ES-I3 (cell line): ENCODE measurements at regions not wholly inside any gene's neighbourhood (a gene's known extent, or its start where the extent isn't known, plus 50 kb on each side); places are given as distances from the start of the nearest gene placed in this dataset.

Source experiments
- H3K36me3 ChIP-seq: 2 replicates; pipeline ENCODE4 v1.6.1; 2013; ENCODE audit warnings: mild to moderate bottlenecking, low read length, control low read depth, moderate library complexity; ENCODE audit not compliant: insufficient read depth
- H3K4me1 ChIP-seq: 2 replicates; pipeline ENCODE4 v1.6.1; 2013; ENCODE audit warnings: mild to moderate bottlenecking, control low read depth, low read length; ENCODE audit not compliant: insufficient read depth
- H3K9ac ChIP-seq: 2 replicates; pipeline ENCODE4 v1.6.1; 2013; ENCODE audit warnings: low read depth, mild to moderate bottlenecking, low read length, moderate library complexity
- H3K9me3 ChIP-seq: 2 replicates; pipeline ENCODE4 v1.6.1; 2013; ENCODE audit warnings: mild to moderate bottlenecking, low read length, moderate library complexity; ENCODE audit not compliant: control insufficient read depth, insufficient read depth

GRCh38 chr18:44458777-44459176 is 221.9 kb upstream of the SETBP1 start:
- H3K9me3 ChIP-seq, result no peaks in the 10 kb centered on the region
- H3K36me3 ChIP-seq, result no peaks in the 10 kb centered on the region
- no peaks in the 10 kb centered on the region for H3K4me1 ChIP-seq
- H3K9ac ChIP-seq, result no peak overlapping the region

GRCh38 chr18:44464398-44465180 is 216.1 kb upstream of the SETBP1 start:
- H3K4me1 ChIP-seq, result no peaks in the 10 kb centered on the region
- H3K36me3 ChIP-seq, result no peaks in the 10 kb centered on the region
- no peak overlapping the region for H3K9ac ChIP-seq
- no peaks in the 10 kb centered on the region for H3K9me3 ChIP-seq

DNA sequence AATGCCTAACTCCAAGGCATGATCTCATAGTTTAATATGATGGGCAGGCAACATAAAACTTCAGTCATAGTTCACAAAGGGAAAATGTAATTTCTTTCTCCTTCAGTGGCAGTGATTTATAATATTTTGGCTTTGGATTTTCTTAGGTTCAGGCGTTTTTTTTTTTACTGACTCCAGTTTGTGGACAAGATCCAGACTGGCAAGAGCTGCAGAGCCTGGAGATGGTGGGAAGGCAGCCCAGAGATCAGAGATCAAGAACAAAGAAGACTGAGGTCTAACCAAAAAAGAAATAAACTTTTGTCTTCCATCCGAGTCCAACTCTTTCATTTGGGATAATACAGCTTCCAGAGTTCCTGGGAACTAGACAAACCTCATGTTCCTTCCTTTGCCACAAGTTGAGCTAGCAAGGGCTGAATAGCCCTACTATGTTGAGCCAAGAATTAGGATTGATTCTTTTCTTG is 215.3 kb upstream of the SETBP1 start:
- H3K4me1 ChIP-seq, result no peaks in the 10 kb centered on the region
- H3K36me3 ChIP-seq, result no peaks in the 10 kb centered on the region
- no peak overlapping the region for H3K9ac ChIP-seq
- H3K9me3 ChIP-seq, result no peaks in the 10 kb centered on the region

DNA sequence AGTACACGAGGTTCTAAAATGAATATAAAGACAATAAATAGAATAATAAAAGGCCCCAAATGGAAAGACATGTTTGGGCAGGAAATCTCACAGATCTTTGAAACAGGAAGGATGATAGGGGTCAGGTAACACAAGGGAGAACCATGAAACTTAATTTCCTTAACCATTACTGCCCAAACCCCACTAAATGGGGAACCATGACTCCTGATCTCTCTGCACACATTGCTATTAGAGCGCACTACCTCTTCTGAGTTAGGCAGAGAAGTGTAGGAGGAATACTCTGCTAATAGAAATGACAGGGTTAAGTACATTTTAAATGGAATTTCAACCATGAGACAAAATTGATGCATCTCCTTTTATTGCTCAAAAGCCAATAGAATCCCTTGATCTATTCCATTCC is 213.7 kb upstream of the SETBP1 start:
- Histone ChIP-seq H3K4me1 (no peaks in the 10 kb centered on the region), H3K9ac (no peak overlapping the region), H3K36me3 (no peaks in the 10 kb centered on the region), H3K9me3 (no peaks in the 10 kb centered on the region; the same call in 1 of the 2 replicates)

DNA sequence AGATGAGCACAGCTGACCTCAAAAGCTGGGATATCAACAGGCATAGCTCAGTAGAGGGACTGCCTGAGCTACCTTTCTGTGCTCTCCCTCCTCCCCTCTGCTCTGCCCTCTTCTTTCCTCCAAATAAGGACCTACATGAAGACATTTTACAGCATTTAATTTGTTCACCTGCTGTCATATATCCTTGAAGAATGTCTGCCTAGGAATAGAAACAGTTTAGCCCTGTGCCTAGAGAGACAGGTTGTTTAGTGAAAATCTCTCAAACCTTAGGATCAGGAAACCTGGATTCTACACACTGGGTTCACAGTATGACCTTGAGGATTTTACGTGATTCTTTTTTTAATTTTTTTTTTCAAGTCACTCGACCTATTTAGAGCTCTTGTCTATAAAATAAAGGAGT is 213.0 kb upstream of the SETBP1 start:
- Histone ChIP-seq H3K36me3 (no peaks in the 10 kb centered on the region), H3K9ac (no peak overlapping the region), H3K9me3 (no peaks in the 10 kb centered on the region; the same call in 1 of the 2 replicates), H3K4me1 (no peaks in the 10 kb centered on the region)

DNA sequence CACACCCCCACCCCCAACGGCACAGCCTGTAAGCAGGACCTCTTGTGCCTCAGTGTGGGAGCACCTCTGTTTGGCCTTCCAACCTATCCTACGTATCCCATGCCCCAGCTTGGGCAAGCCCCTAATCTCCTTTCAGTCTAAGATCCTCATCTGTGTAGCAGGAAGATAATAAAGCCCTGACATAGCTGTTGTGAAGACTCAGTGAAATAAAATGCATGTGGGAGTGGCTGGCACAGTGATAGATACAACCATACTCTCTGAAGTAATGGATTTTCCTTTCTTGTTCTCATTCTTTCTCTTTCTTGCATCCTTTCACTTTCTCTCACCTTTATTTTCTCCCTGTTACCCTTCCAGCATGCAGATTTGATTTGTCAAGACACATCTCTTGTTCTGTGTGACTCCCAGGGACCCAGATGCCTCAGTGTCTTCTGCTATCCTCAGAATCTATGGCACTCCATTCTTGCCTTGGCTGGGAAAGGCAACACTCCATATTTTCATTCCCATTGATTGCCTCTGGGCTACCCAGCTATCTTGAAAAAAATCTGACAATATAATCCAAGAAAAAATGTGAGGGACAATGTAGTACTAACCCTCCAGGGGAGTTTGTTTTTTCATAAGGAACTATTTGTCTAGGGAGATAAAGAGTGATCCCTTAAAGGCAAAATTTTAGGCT is 207.2 kb upstream of the SETBP1 start:
- Histone ChIP-seq H3K9ac (no peak overlapping the region), H3K9me3 (peaks cover 4% of the 10 kb centered on the region), H3K4me1 (no peaks in the 10 kb centered on the region), H3K36me3 (no peaks in the 10 kb centered on the region)

DNA sequence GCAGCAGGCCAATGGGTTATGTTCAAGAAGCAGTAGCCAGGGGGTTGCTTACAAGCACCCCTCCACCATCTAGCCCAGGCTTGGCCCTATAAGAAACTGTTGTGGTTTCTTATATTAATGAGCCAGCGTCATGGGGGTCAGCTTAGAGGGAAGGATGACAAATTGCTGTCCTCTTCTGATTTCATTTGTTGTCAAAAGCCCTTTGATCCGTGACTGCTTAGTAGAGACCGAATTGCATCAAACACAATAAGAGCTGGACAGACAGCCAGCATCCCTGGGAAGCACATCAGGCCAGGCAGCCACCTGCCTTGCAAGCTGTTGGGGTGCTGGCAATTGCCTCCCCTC is 206.6 kb upstream of the SETBP1 start:
- no peaks in the 10 kb centered on the region for H3K36me3 ChIP-seq
- no peak overlapping the region for H3K9ac ChIP-seq
- H3K4me1 ChIP-seq, result no peaks in the 10 kb centered on the region
- peaks cover 4% of the 10 kb centered on the region for H3K9me3 ChIP-seq

DNA sequence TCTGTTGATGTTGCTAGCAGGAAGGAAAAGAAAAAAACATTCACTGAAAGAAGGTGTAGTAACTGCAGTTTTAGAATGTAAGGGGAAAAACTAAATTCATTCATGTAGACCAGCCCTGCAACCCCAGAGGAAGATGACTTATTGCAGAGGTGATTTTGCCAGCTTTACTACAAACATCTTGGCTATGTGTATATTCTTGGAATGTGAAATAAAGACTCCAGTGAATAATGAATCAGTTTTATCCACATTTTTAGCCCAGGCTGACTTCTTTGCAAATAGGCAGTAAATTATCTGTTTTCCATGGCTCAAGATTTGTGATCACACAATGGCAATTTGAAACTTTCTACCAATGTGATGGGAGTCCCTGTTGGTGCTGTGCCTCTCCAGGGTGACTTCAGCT is 206.1 kb upstream of the SETBP1 start:
- H3K9ac ChIP-seq, result no peak overlapping the region
- peaks cover 4% of the 10 kb centered on the region for H3K9me3 ChIP-seq
- no peaks in the 10 kb centered on the region for H3K4me1 ChIP-seq
- H3K36me3 ChIP-seq, result no peaks in the 10 kb centered on the region

- H3K4me1 ChIP-seq, result no peaks in the 10 kb centered on the region
- H3K36me3 ChIP-seq, result no peaks in the 10 kb centered on the region
- H3K9me3 ChIP-seq, result peaks cover 9% of the 10 kb centered on the region
- no peak overlapping the region for H3K9ac ChIP-seq
These were observed 197.9 kb upstream of the SETBP1 start for GRCh38 chr18:44482761-44483160.

DNA sequence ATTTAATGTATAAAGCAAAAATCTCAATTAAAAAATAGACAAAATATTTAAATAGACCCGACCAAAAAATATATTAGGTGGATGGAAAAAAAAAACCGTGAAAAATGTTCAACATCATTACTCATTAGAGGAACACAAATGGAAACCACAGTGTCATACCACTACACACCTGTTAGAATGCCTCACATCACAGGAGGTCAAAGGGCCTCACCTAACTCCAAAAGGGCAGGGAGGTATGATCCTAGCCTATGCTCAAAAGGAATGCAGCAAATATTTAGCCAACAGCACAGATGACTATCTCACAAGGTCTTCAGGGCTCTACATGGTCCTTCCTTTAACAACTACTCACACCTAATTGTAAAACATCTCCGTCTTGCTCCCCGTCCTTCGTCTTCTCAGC is 185.5 kb upstream of the SETBP1 start:
- H3K4me1 ChIP-seq, result no peaks in the 10 kb centered on the region
- no peaks in the 10 kb centered on the region for H3K36me3 ChIP-seq
- no peaks in the 10 kb centered on the region for H3K9me3 ChIP-seq
- H3K9ac ChIP-seq, result no peak overlapping the region

- Histone ChIP-seq H3K4me1 (no peaks in the 10 kb centered on the region), H3K9me3 (no peaks in the 10 kb centered on the region), H3K9ac (no peak overlapping the region), H3K36me3 (no peaks in the 10 kb centered on the region)
These were observed 183.4 kb upstream of the SETBP1 start for GRCh38 chr18:44497311-44497710.

DNA sequence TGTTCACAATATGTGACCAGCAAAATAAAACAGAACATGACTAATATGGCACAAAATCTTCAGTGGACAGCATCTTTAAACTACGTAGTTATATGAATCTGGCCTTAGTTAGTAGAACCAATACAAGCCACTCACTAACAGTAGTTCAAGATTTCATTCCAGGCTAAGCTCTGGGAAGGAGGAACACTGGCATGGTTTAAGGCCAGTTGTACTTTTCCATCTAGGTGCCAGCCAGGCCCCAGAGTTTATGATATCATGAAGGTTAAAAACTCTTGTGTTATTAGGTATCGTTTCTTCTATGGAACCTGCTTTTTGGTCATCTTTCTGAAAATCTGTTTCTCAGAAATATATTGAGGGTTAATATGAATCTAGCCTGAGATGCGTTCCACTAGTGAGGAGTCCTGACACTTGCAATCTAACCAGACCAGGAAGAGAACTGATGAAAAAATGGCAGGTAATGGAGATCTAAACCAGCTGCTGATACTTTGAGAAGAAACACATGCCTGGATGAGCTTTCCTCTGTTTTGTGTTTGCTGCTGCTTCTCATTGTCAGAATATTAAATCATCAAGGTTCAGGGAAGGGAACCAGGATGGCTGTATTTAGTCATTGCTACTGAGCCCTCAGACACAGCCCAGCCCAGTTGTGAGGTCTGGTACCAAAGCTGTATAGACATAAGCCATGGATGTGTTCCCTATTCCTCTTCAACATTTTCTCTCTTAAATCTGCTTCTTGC is 182.8 kb upstream of the SETBP1 start:
- H3K36me3 ChIP-seq, result no peaks in the 10 kb centered on the region
- H3K9me3 ChIP-seq, result no peaks in the 10 kb centered on the region
- no peak overlapping the region for H3K9ac ChIP-seq
- no peaks in the 10 kb centered on the region for H3K4me1 ChIP-seq

DNA sequence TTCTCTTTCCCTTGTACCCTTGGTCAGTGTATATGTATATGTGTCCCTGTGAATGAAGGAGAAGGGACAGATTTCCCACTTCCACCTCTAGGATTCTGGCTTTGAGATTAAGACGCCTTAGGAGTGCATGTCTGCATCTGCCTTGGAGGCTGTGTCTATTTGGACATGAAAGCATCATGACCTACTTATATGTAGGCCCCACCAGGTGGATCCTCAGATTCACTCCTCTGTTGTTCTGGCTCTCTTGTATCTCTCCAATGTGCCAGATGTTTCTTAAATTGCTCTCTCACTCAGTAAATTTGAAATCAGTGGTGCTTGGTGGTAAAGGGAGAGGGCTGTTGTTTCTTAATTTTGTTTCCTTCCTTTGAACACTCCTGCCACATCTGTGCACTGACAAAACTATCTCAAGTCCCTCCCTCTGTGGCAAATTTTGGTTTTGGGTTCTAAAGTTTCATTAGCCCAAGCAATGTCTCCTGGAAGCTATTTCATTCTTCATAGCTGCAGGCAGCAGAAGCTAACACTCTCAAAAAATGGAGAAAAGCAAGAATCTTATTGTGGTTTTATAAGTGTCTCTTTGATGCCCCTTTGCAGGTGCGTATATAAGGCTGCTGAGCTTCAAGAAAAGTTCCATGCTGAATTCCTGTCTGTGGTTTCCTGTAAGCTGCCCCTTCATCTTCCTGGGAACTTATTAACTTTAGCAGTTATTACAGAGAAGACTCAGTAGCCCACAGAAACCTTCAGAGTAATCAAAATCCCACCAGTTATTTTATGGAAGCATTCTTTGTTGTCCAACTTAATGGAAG is 179.7 kb upstream of the SETBP1 start:
- H3K4me1 ChIP-seq, result no peaks in the 10 kb centered on the region
- H3K9ac ChIP-seq, result no peak overlapping the region
- H3K36me3 ChIP-seq, result no peaks in the 10 kb centered on the region
- H3K9me3 ChIP-seq, result no peaks in the 10 kb centered on the region

- Histone ChIP-seq H3K9ac (no peak overlapping the region), H3K36me3 (no peaks in the 10 kb centered on the region), H3K9me3 (no peaks in the 10 kb centered on the region), H3K4me1 (no peaks in the 10 kb centered on the region)
These were observed 178.5 kb upstream of the SETBP1 start for GRCh38 chr18:44502221-44502620.
